ENCODE measurements at regions not wholly inside any gene's neighbourhood (a gene's known extent, or its start where the extent isn't known, plus 50 kb on each side); places are given as distances from the start of the nearest gene placed in this dataset.

GRCh38 chr20:40630099-40630498 lies 58.9 kb downstream of the MAFB start:
- TF ChIP-seq POLR2AphosphoS5 (IDR thresholded peaks at IDR 0.05) (no peak), CTCF (IDR thresholded peaks at IDR 0.05) (no peak)
